Astrocyte (in vitro differentiated cells and primary cell): ENCODE measurements at regions not wholly inside any gene's neighbourhood (a gene's known extent, or its start where the extent isn't known, plus 50 kb on each side); places are given as distances from the start of the nearest gene placed in this dataset.

Experiments
- CTCF ChIP-seq: IDR thresholded peaks from 2 replicates; pipeline ENCODE4 v1.5.1; 2011; ENCODE audit warnings: low read depth, mild to moderate bottlenecking, inconsistent platforms, low read length, moderate library complexity; ENCODE audit not compliant: insufficient read depth
- EZH2 ChIP-seq: IDR thresholded peaks from 2 replicates; pipeline ENCODE4 v1.6.1; 2012; ENCODE audit warnings: mild to moderate bottlenecking, low read length, inconsistent platforms; ENCODE audit not compliant: insufficient read depth

- no peak for TF ChIP-seq CTCF
- no peak for TF ChIP-seq EZH2
Measured at GRCh38 chr1:55860326-55860725, 645.2 kb upstream of the USP24 start.
